T-helper 1 cell treated with Interleukin-12 subunit alpha and Interleukin-12 subunit beta and Interleukin-4 antibody, amounts not matched to agents 30 ng/mL and 1 ng/mL, for 36 hours (primary cell): ENCODE measurements at regions not wholly inside any gene's neighbourhood (a gene's known extent, or its start where the extent isn't known, plus 50 kb on each side); places are given as distances from the start of the nearest gene placed in this dataset.

Experiments
- intact Hi-C: fragments of 100-400 bp; cut with micrococcal nuclease; formaldehyde crosslinking; loops from one replicate; pipeline ENCODE4 v1.15.1; 2024

DNA sequence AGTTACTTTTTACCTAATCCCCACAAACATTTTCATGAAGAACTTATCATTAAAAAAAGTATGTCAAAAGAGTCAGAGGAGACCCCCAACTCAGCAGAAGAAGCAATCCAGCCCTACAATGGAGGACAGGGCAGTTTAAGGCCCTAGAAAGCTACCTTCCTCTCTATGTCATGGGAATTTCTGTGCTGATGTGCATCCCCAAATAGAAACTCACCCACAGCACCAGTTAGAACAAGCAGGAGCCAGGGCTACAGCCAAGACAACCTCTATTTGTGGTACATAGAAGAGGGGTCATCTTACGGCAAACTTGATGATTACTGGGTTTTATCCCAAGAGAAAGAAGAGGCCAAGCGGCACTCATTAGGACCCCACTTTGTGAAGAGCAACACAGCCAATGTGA, 160.9 kb upstream of the CCDC150 start:
- intact Hi-C loops: no loop called here

DNA sequence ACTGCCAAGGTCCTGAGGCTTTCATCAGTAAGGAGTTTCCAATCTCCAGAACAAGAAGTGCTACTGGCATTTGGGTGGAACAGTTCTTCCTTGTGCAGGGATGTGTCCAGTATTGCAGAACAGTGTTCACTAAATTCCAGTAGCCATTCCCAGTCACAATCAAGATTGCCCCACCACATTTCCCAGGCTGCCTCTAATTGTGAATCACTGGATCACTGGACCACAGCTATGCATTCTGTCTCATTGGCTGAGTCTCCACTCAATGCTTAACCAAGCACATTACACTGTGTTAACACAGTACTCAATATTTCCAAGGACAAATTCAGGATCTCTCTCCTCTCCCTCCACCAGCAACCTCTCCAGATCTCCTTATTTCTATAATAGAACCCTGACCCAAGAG, 160.2 kb upstream of the CCDC150 start:
- intact Hi-C loops: no loop called here

DNA sequence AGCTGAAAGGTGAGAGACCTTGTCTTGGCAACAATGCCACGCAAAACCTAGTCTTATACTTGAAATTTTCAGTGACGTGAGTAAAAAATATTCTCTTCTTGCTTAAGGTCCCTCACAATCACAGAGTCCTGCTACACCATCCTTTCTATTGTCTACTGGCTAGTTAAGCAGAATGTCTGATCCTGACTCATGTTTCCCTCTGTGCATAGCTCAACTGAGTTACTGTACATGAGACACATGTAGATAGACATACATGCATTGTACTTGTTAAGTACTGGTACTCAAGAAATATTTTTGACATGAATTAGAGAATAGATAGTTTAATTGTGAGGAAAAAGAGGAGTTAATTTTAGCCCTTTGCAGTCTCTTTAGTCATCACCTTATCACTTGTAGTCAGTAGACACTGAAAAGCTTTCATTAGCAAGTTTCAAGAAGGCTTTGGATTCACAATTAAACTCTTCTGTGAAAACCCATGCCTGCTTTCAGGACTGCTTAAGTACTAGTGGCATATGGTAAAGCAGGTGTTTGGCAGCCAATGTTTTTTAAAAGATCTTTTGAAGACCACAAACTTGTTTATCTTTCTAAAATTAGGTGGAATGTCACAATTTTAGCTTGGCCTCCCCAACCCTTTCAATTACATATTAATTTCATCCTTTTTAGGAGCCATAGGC, 158.7 kb upstream of the CCDC150 start:
- intact Hi-C loops: no loop called here

DNA sequence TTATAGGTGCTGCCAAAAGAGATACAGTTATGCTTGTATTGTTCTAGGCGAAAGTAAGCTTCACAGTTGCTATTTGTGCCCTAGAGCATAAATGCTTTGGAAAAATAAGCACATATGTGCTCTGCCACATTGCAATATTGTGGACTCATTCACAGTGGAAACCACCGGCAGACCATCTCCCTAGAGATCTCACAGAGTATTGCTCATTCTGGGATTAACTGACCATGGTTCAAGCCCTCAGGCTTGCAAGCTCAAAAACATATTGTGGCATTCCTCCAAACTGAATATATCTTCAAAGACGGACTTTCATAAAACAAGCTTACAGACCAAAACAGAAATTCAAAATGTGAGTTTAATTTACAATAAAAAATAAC, 158.2 kb upstream of the CCDC150 start:
- intact Hi-C loops: no loop called here

DNA sequence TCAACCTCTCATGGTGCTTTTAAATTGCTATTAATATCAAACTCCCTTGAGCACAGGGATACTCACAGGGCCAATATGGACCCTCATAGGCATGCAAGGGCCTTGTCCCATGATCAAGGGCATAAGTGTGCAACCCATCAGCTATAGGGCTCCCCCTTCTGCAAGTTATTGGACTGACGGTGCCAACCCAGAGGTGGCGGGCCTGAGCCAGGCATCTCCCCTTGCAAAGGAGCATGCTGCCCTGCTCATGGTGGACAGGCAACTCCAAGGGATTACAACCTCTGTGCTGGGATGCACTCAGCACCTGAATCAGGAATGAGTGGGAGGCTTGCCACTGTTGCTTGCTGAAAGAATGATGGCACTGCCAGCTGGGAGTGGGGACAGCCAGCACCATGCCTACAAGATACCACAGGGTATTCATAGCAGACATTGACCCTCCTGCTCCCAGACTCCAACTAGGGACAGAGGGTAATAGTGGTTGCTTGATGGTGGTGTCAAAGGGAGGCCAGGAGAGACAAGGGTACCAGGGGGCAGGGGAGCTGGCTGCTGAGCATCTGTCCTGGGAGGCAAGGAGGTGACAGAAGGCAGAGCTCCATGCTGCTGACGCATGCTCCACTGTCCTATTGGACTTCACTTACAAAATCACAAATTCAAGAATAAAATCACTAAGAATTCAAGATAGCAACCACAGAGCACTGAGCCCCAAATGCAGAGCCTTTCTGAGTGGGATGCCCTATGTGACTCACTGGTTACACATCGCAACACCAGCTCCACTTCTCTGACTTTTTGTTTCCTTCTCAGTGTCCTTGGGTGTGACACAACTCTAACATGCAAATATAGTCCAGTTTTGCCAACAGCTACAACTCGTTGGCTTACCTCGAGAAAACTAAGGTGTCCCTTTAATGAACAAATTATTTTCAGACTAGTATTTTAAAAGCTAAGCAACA, 157.1 kb upstream of the CCDC150 start:
- intact Hi-C loops: no loop called here

DNA sequence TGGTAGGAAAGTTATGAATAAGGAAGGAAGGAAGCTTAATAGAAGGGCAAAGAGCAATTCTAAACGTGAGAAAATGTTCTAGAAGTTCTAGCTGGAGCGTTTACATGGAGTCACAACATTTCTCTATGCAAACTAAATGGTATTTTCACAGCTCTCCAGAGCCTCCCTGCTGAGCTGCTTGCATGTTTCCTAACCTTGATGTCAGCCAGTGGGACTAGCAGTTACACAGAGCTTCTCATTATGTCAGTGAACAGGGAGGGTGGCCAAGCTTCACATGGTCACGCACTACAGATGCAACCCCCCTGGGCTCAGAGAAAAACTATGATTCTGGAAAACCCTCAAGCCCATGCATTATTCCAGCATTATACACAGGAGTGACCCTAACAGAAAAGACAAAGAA, 153.4 kb upstream of the CCDC150 start:
- intact Hi-C loops: no loop called here

DNA sequence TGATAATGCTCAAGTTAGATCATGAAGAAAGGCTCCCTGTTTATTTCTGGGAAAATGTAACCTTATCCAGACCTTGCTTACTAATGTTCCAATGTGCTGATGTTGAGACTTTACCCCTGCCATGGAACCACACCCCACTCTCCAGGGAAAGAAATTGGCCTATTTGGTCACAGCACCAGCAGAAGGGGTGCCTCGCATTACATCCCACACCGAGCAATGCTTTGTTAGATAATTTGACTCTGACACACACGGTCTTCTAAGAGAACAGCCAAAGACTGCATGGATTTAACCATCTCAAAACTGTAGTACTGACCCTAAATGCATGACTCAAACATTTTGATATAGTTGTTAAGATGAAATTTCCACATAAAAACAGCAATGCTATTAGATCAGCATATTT, 152.1 kb upstream of the CCDC150 start:
- intact Hi-C loops: no loop called here

DNA sequence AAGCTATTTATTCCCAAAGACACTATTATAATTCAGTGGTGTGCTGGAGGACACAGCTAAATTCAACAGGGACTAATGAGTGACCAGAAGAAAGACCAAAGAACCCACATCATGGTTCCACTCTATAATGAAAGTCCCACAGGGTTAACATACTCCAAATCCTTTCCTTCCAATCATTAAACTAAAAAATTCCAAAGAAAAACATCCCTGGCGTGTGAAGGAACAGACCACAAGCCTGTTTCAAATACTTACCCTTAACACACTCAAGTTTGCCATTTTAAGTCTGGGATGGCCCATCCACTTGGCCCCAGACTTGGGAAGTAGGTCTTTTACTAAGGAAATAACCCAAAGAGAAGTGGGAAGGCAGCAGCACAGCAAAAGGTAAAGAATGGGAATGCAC, 150.1 kb upstream of the CCDC150 start:
- intact Hi-C loops: no loop called here

DNA sequence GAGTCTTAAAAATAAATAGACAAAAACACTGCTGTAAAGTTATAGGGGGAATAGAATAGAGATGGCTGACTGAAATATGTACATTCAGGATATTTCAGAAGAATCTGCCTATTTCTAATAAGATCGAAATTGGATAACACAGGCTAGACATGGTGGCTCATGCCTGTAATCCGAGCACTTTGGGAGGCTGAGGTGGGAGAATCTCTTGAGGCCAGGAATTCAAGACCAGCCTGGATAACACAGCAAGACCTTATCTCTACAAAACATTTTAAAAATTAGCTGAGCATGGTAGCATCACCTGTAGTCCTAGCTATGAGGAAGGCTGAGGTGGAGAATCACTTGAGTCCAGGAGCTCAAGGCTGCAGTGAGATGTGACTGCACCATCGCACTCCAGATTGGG, 146.6 kb upstream of the CCDC150 start:
- intact Hi-C loops: no loop called here

DNA sequence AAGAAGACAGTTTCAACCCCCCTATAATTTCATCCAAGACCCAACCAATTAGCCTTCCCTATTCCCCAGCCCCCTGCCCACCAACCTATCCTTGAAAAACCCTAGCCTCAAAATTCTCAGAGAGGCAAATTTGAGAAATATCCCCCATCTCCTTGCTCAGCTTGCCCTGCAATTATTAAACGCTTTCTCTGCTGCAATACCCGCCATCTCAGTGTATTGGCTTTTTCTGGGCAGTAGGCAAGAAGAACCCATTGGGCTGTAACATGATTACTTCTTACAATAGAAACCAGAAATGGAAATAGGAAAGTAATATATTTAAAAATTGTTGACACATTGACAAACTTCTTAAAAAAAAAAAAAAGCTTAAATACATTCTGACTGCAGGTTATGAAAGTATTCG, 140.6 kb upstream of the CCDC150 start:
- intact Hi-C loops: no loop called here

DNA sequence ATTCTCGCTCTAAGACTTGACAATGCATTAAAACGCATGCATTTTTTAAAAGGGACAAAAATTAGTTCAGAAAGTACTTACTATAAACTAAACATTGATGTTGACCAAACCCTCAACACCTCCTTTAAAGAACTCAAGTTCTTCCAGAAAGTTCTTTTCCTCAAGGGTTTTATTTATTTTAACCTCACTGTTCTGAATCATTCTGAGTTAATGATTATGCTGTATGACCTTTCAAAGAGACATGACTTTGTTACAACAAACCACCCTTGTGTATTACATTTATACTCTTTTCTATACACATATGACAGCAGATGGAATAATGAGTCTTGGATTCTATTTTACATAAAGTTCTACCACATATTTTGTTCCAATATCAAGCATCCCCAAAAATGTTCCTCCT, 139.8 kb upstream of the CCDC150 start:
- intact Hi-C loops: no loop called here

DNA sequence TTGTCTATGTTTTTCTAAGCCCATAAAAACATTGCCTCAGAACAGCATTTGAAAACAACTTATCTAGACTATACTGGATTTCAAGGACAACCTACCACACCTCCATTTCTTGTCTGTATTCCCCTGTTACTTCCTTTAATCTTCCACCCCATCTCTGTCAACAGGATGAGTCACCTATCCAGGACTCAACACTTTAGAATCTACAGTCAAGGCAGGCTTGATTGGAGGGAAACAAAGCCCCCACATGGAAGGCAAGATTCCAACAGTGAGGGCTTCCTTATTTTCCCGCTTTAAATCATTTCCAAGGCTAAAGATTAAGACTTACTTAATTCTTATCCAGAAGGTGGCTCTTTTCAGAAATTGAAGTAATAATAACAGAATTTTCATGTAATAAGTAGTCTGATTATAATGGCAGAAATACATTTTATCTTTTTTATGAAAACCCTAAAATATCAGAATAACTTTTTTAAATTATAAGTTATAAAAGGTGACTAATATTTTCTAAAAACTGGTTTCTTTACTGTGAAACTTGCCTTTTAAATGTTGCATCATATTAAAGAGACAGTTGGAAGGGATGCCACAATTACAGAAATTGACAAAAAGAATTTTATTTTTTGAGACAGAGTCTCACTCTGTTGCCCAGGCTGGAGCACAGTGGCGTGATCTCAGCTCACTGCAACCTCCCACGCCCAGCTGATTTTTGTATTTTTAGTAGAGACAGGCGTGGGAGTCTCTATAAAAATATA, 138.7 kb upstream of the CCDC150 start:
- intact Hi-C loops: no loop called here

DNA sequence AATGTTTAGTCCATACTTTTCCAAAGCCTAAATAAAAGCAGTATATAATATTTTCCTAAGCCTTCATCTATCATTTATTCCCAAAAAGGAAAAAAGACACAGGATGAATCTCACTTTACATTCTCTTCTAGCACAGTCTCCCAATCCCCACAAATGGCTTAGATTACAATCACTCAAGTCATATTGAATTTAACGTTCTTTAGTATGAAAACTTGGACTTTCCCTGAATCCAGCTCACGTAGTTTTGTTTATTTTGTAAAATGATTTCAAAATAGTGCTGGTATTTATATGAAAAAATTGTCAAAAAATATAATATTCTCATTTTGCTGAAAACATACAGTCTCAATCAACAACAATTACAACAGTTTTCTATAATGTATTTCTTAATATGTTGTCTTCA, 137.7 kb upstream of the CCDC150 start:
- intact Hi-C loops: no loop called here

DNA sequence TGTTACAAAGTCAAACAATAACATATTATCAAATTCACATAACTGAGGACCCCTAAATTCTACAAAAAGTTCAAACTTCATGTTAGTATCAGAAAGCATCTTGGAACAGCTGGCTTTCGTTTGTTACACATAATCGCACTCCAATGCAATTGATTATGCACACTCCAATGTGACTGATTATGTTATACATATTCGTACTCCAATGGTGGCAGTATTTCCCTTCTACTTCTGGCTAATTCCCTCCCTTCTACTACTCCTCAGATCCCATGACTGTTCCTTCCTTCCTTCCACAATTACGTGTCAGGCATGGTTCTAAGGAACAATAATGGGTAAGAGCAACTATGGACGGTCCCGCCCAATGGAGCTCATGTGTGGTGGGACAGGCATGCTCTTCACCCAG, 137.1 kb upstream of the CCDC150 start:
- intact Hi-C loops: no loop called here

DNA sequence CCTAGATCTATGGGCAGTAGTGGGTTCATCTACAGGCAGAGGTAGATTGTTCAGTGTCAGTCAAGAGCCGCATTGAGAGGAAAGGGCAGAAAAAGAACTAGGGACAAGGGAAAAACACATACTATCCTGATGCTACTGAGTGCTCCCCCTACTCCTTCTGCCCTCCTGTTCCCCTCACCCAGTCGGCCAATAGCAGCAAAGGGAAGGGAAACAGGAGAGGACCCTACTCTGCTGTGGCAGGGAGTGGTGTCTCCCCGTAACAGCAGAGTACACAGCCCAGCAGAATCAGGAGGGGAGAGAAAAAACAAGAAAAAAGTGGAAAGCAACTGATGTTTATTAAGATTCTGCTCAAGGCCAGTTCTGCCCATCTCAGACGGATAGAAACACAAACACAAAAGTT, 136.1 kb upstream of the CCDC150 start:
- intact Hi-C loops: no loop called here

DNA sequence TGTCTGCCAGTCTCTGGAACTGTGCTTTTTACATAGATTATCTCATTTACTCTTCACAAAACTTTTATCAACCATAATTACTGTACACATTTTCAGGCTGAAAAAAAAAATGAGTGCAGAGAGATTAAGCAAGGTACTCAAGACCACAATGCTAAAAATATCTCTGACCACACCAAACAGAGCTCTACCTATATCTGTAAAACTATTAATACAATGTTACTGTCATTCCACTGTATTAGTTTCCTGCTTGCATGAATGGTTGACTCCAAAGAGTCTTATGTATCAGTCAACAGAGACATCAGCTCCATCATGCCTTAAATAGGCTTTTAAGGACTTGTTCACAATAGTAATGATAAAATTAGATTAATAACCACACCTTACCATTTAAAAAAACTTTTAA, 134.7 kb upstream of the CCDC150 start:
- intact Hi-C loops: loop anchor here (5.0 kb wide), 1 partner anchor 312 kb away; no protein-coding TSS in a partner anchor

DNA sequence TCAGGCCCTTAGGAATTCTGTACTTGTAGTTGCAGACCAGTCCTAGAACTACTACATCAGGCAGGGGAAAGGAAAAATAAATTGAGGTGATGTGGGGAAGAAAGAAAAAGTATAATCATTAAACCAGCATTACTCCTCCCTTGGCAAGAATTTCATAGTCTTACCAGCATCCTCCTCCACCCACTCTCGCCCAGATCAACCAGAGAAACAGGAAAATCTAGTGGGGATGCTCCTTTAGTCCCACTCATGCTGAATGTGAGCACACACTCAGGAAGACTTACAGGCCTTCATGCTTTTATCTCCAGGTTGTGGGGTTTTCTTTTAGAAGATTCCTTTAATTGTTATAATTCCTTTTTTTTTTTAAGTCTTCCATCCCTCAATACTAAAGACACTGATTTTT, 129.3 kb upstream of the CCDC150 start:
- intact Hi-C loops: no loop called here

DNA sequence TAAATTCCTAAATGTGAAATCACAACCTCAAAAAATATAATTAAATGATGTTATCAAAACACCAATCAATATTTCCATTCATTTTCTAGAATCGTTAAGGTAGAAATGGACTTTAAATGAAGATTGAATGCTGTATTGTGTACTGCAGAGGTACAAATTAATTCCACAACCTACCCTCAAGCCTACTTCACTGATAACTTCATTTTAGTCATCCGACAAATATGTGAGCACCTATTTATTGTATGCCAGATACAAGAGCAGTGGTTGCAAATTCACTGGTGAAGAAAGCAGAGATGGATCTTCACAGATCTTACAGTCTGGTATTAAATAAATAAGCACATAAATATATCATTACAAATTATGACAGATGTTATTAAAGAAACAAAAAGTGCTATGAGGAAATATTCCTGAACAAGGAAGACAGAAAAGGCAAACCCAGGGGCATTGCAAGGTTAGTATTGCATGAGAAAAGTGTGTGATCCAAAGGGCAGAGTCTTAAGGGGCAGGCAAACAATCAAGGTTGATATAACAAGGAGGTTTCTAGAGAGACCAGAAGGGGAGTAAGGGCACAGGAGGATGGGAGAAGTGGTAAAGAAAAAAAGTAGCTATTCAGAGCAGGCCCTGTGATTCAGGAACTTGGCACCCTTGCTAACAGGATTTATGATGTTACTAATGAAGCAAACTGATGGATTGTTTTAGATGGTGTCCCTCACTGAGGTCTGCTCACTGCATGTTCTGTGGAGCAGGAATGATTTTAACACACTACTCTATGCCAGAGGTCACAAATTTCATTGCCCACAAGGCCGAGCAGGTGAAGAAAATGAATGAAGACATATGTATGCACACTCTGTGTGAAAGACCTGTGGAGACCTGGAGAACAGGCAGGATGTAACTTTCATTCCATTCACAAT, 128.0 kb upstream of the CCDC150 start:
- intact Hi-C loops: no loop called here

DNA sequence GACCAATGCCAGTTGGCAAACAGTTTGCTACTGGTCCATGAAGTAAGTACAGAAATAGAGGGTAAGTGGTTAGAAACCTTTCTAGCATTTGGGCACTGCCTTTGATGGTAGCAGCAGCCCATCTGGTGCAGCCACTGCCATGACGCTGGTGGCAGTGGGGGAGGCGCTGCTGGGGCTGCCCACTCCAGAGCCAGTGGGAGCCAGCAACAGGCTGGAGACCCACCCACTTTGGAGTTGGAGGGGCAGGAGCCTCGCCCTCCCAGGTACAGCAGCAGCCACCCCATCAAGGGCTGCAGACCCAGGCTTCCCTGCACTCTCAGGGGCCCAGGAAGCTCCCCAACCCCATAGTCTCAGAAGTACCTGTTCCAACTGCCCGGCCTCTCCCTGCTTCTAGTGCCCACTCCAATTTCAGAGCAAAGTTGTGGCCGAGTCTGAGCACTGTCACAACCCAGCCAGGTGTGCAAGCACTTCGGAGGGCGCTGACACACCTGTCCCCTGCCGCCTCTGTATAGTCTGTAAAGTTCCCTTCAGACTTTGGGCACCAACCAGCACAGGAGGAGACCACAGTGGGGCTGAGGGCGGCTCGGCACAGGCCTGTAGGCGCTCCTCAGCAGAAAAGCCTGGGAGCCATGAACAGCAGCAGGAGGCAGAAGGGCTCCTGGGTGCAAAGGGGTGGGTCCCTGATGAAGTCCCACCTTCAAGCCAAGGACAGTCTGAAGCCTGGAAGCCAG, 125.6 kb upstream of the CCDC150 start:
- intact Hi-C loops: no loop called here

DNA sequence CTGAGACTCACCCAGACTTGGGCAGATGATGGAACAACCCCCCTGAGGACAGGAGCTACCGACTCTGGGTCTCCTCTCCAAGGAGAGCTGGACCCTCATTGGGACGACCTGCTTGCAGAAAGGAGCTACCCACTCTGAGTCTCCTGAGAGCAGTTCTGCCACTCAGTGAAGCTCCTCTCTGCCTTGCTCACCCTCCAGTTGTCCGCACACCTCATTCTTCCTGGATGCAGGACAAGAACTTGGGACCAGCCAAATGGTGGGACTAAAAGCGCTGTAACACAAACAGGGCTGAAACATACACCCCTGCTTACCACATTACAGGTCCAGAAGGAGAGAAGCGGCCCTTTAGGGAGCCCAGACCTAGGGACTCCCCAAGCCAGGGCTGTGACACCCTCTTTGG, 124.9 kb upstream of the CCDC150 start:
- intact Hi-C loops: no loop called here
